Liver (tissue), 8 donors: ENCODE measurements at regions not wholly inside any gene's neighbourhood (a gene's known extent, or its start where the extent isn't known, plus 50 kb on each side); places are given as distances from the start of the nearest gene placed in this dataset.

Experiments
- DNase-seq: peaks from one replicate; pipeline ENCODE4 v3.0.0-alpha.2; 2017; ENCODE audit warnings: low spot score
- H3K27ac ChIP-seq, 2 donors: one replicate each; pipeline ENCODE4 v1.7.0; 2013; ENCODE audit warnings: inconsistent platforms in 2 of 2, low read length in 2 of 2, control low read depth in 1 of 2, low read depth in 1 of 2, mild to moderate bottlenecking in 1 of 2
- H3K27me3 ChIP-seq, 4 donors: one replicate each; pipeline versions ENCODE4 v1.6.1 to v1.7.0; 2013; ENCODE audit warnings: low read length in 3 of 4, inconsistent platforms in 1 of 4, mild to moderate bottlenecking in 1 of 4, moderate library complexity in 1 of 4; ENCODE audit not compliant: control insufficient read depth in 4 of 4, insufficient read depth in 4 of 4
- H3K36me3 ChIP-seq, 4 donors: one replicate each; pipeline versions ENCODE4 v1.6.1 to v1.7.0; 2013; ENCODE audit warnings: low read length in 3 of 4, mild to moderate bottlenecking in 3 of 4, low read depth in 1 of 4, moderate library complexity in 1 of 4; ENCODE audit not compliant: control insufficient read depth in 4 of 4, insufficient read depth in 3 of 4
- H3K4me1 ChIP-seq, 4 donors: one replicate each; pipeline versions ENCODE4 v1.6.1 to v1.7.0; 2013; ENCODE audit warnings: low read length in 3 of 4, mild to moderate bottlenecking in 3 of 4, moderate library complexity in 1 of 4; ENCODE audit not compliant: control insufficient read depth in 4 of 4, insufficient read depth in 4 of 4
- H3K4me3 ChIP-seq, 3 donors: one replicate each; pipeline versions ENCODE4 v1.6.1 to v1.7.0; 2013; ENCODE audit warnings: low read length in 3 of 3, control low read depth in 1 of 3, low read depth in 1 of 3, mild to moderate bottlenecking in 1 of 3
- H3K9ac ChIP-seq, 2 donors: one replicate each; pipeline ENCODE4 v1.7.0; 2013; ENCODE audit warnings: low read length in 2 of 2, mild to moderate bottlenecking in 2 of 2, moderate library complexity in 2 of 2, control low read depth in 1 of 2, low read depth in 1 of 2
- H3K9me3 ChIP-seq, 4 donors: one replicate each; pipeline versions ENCODE4 v1.6.1 to v1.7.0; 2013; ENCODE audit warnings: low read length in 3 of 4; ENCODE audit not compliant: control insufficient read depth in 4 of 4
- EGR1 ChIP-seq, 2 donors: IDR thresholded peaks; 2 replicates each; pipeline ENCODE4 v1.6.1; 2016 to 2018; ENCODE audit warnings: antibody characterized with exemption in 2 of 2, low read depth in 2 of 2
- FOXA1 ChIP-seq: IDR thresholded peaks from 2 replicates; pipeline ENCODE4 v1.6.1; 2016; ENCODE audit warnings: antibody characterized with exemption
- FOXA2 ChIP-seq: IDR thresholded peaks from 2 replicates; pipeline ENCODE4 v1.6.1; 2016; ENCODE audit warnings: antibody characterized with exemption
- GABPA ChIP-seq, 2 donors: IDR thresholded peaks in 1 of 2; conservative IDR thresholded peaks in 1 of 2; 2 replicates each; pipeline ENCODE4 v1.6.1; 2016; ENCODE audit warnings: antibody characterized with exemption in 2 of 2, mild to moderate bottlenecking in 1 of 2, moderate library complexity in 1 of 2
- HNF4G ChIP-seq: IDR thresholded peaks from 2 replicates; pipeline ENCODE4 v1.6.1; 2016; ENCODE audit warnings: antibody characterized with exemption
- JUND ChIP-seq, 2 donors: IDR thresholded peaks; 2 replicates each; pipeline ENCODE4 v1.6.1; 2016; ENCODE audit warnings: antibody characterized with exemption in 2 of 2
- NR2F2 ChIP-seq: IDR thresholded peaks from 2 replicates; pipeline ENCODE4 v1.6.1; 2016; ENCODE audit warnings: antibody characterized with exemption
- RAD21 ChIP-seq, 2 donors: IDR thresholded peaks; 2 replicates each; pipeline ENCODE4 v1.6.1; 2016; ENCODE audit warnings: antibody characterized with exemption in 2 of 2, mild to moderate bottlenecking in 2 of 2
- RXRA ChIP-seq, 2 donors: IDR thresholded peaks; 2 replicates each; pipeline ENCODE4 v1.6.1; 2017 to 2018; ENCODE audit warnings: antibody characterized with exemption in 2 of 2, mild to moderate bottlenecking in 1 of 2
- SP1 ChIP-seq: IDR thresholded peaks from 2 replicates; pipeline ENCODE4 v1.6.1; 2018; ENCODE audit warnings: antibody characterized with exemption, mild to moderate bottlenecking
- TAF1 ChIP-seq: conservative IDR thresholded peaks from 2 replicates; pipeline ENCODE4 v1.6.1; 2016; ENCODE audit warnings: antibody characterized with exemption, mild to moderate bottlenecking
- YY1 ChIP-seq: IDR thresholded peaks from 2 replicates; pipeline ENCODE4 v1.6.1; 2016; ENCODE audit warnings: antibody characterized with exemption, mild to moderate bottlenecking
- WGBS: extraction: QIAGEN DNeasy Blood & Tissue Kit; methylation state at CpG from one replicate; pipeline ENCODE4 v1.1.7; 2013; 5-methylcytosine and 5-hydroxymethylcytosine counted together
- TF ChIP-seq, protein P1 (sequence below): fragments of 150-350 bp; IDR thresholded peaks from 2 replicates; pipeline ENCODE4 v1.5.1; 2017; ENCODE audit warnings: improper control_type of control experiment, low read depth, low read length; ENCODE audit not compliant: missing input control
- TF ChIP-seq, protein P2 (sequence below): IDR thresholded peaks from 2 replicates; pipeline ENCODE4 v1.6.1; 2016; ENCODE audit warnings: antibody characterized with exemption
- TF ChIP-seq, protein P3 (sequence below): IDR thresholded peaks from 2 replicates; pipeline ENCODE4 v1.6.1; 2016; ENCODE audit warnings: antibody characterized with exemption
- TF ChIP-seq, protein P4 (sequence below): IDR thresholded peaks from 2 replicates; pipeline ENCODE4 v1.6.1; 2016; ENCODE audit warnings: antibody characterized with exemption
- donor health status: healthy.
- donor health status: healthy.
- donor health status: healthy.
- donor health status: healthy.
- donor health status: healthy.

DNA sequence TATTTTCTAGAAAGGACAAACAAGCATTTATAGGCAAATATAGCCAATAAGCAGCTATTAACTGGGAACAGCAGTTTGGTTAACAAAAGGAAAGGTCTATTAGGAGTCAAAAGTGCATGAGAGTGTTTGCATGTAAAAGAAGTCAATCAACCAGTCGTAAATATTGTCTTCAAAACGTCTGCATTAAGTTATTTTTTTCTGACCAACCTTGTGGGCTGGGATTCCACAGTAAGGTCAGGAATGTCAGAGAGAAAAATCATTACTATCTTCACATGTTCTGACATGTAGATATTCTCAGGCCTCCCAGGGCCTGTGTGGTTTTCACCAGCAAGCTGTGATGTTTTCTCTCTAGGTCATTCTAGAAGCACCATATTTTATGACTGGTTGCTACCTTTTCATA, 922.5 kb downstream of the SUCLG1 start:
- WGBS: 54% methylated on average over 2 of the region's 2 CpGs
- Histone ChIP-seq H3K27ac (no peak overlapping the region), H3K9me3 (no peaks in the 10 kb centered on the region), H3K27me3 (no peaks in the 10 kb centered on the region), H3K4me3 (no peak overlapping the region), H3K4me1 (no peaks in the 10 kb centered on the region), H3K9ac (no peak overlapping the region), H3K36me3 (no peaks in the 10 kb centered on the region)
- DNase-seq: no peak
- no peak for TF ChIP-seq FOXA2
- TF ChIP-seq, protein P1, sequence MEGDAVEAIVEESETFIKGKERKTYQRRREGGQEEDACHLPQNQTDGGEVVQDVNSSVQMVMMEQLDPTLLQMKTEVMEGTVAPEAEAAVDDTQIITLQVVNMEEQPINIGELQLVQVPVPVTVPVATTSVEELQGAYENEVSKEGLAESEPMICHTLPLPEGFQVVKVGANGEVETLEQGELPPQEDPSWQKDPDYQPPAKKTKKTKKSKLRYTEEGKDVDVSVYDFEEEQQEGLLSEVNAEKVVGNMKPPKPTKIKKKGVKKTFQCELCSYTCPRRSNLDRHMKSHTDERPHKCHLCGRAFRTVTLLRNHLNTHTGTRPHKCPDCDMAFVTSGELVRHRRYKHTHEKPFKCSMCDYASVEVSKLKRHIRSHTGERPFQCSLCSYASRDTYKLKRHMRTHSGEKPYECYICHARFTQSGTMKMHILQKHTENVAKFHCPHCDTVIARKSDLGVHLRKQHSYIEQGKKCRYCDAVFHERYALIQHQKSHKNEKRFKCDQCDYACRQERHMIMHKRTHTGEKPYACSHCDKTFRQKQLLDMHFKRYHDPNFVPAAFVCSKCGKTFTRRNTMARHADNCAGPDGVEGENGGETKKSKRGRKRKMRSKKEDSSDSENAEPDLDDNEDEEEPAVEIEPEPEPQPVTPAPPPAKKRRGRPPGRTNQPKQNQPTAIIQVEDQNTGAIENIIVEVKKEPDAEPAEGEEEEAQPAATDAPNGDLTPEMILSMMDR: no peak

DNA sequence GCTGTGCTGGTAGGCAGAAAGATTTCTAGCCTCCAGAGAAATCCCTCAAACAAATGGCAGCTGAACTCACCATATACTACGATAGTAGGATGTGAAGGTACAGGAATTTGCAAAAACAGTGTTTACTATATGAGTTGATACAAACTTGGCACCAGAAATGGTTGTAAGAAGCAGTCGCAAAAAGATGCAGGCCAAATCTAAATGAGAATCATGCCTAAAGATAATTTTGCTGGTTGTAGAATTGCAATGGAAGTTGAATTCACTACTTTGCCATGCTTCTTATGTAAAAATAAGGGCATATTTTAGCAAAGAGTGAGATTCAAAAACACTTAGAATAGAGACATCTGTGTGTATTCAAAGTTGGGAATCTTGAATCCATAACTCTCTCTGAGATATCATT, 924.7 kb downstream of the SUCLG1 start:
- H3K9me3 ChIP-seq: no peaks in the 10 kb centered on the region
- DNase-seq: no peak
- WGBS: 89% methylated on average over 2 of the region's 2 CpGs
- no peaks in the 10 kb centered on the region for H3K27me3 ChIP-seq
- H3K36me3 ChIP-seq: no peaks in the 10 kb centered on the region
- no peak overlapping the region for H3K9ac ChIP-seq
- no peak overlapping the region for H3K4me3 ChIP-seq
- no peaks in the 10 kb centered on the region for H3K4me1 ChIP-seq
- TF ChIP-seq TAF1 (no peak), SP1 (no peak), GABPA (IDR thresholded peaks at IDR 0.05 in 1 of 2, conservative IDR thresholded peaks at IDR 0.05 in 1 of 2) (no peak), NR2F2 (no peak), YY1 (no peak), FOXA1 (no peak), FOXA2 (no peak), HNF4G (no peak), JUND (IDR thresholded peaks at IDR 0.05) (no peak)
- TF ChIP-seq, protein P2, sequence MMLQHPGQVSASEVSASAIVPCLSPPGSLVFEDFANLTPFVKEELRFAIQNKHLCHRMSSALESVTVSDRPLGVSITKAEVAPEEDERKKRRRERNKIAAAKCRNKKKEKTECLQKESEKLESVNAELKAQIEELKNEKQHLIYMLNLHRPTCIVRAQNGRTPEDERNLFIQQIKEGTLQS: no peak
- TF ChIP-seq, protein P3, sequence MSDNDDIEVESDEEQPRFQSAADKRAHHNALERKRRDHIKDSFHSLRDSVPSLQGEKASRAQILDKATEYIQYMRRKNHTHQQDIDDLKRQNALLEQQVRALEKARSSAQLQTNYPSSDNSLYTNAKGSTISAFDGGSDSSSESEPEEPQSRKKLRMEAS: no peak
- TF ChIP-seq, protein P1: no peak
- no peak overlapping the region for H3K27ac ChIP-seq

DNA sequence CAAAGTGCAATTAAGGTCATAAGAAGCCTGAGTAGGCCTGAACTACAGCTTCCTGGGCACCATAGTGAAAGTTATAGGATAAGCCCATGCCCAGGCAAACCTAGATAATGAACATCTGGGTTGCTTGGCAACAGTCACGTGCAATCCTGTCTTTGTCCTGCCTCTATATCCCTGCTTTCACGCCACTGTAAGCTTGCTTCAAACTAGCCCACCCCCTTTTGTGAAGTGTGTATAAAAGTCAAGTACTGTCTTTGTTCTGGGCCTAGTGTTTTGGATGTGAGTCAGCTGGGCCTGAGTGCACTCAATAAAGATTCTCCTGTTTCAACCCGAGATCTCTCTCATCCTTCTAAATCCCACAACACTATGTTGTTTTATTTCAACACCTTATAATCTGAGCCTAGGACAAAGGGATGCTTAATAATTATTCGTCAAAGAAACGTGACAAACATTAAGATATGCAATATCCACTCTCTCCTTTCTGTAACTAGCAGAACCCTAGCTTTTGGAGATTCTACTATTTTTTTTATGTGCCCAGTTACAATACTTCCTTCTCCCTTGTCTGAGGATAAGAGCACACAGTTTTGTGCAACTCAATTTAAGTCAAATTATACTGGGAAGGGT, 927.8 kb downstream of the SUCLG1 start:
- Histone ChIP-seq H3K4me1 (no peaks in the 10 kb centered on the region), H3K27me3 (no peaks in the 10 kb centered on the region), H3K9ac (no peak overlapping the region), H3K4me3 (no peak overlapping the region), H3K27ac (no peak overlapping the region), H3K36me3 (no peaks in the 10 kb centered on the region), H3K9me3 (no peaks in the 10 kb centered on the region)
- 74% methylated on average over 5 of the region's 5 CpGs for WGBS
- no peak for DNase-seq
- TF ChIP-seq, protein P3: no peak
- TF ChIP-seq FOXA2: no peak
- no peak for TF ChIP-seq EGR1 (IDR thresholded peaks at IDR 0.05; ENCODE audit: low read depth in 2 of 2)
- TF ChIP-seq, protein P1: no peak
- TF ChIP-seq HNF4G: no peak
- no peak for TF ChIP-seq GABPA (IDR thresholded peaks at IDR 0.05 in 1 of 2, conservative IDR thresholded peaks at IDR 0.05 in 1 of 2)
- TF ChIP-seq, protein P4, sequence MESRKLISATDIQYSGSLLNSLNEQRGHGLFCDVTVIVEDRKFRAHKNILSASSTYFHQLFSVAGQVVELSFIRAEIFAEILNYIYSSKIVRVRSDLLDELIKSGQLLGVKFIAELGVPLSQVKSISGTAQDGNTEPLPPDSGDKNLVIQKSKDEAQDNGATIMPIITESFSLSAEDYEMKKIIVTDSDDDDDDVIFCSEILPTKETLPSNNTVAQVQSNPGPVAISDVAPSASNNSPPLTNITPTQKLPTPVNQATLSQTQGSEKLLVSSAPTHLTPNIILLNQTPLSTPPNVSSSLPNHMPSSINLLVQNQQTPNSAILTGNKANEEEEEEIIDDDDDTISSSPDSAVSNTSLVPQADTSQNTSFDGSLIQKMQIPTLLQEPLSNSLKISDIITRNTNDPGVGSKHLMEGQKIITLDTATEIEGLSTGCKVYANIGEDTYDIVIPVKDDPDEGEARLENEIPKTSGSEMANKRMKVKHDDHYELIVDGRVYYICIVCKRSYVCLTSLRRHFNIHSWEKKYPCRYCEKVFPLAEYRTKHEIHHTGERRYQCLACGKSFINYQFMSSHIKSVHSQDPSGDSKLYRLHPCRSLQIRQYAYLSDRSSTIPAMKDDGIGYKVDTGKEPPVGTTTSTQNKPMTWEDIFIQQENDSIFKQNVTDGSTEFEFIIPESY: no peak
- no peak for TF ChIP-seq RXRA (IDR thresholded peaks at IDR 0.05)
- no peak for TF ChIP-seq SP1
- no peak for TF ChIP-seq RAD21 (IDR thresholded peaks at IDR 0.05)
- TF ChIP-seq YY1: no peak
- no peak for TF ChIP-seq TAF1
- TF ChIP-seq, protein P2: no peak
- no peak for TF ChIP-seq JUND (IDR thresholded peaks at IDR 0.05)
- no peak for TF ChIP-seq FOXA1
- TF ChIP-seq NR2F2: no peak
